Kasumi-1 (cell line): ENCODE measurements at regions not wholly inside any gene's neighbourhood (a gene's known extent, or its start where the extent isn't known, plus 50 kb on each side); places are given as distances from the start of the nearest gene placed in this dataset.

Source experiments
- DNase-seq, 2 experiments: peaks; one replicate each; lab custom pipeline; 2025; lab: John Stamatoyannopoulos, UW

GRCh38 chrX:151476604-151477303, 79.7 kb downstream of the VMA21 start:
- no peak for DNase-seq

- DNase-seq: no peak
Observed at GRCh38 chrX:151478058-151478457, 81.1 kb downstream of the VMA21 start.

GRCh38 chrX:151488677-151489076, 74.8 kb upstream of the PASD1 start:
- peak; percentile 54 to 61 for DNase-seq

GRCh38 chrX:151505796-151506195, 57.7 kb upstream of the PASD1 start:
- peak; percentile 23 to 39 for DNase-seq

- no peak for DNase-seq
Observed at GRCh38 chrX:151510203-151510602, 53.3 kb upstream of the PASD1 start.

GRCh38 chrX:151513472-151513871, 50.0 kb upstream of the PASD1 start:
- DNase-seq: no peak
